IPS DF 19.7 (cell line): ENCODE measurements at regions not wholly inside any gene's neighbourhood (a gene's known extent, or its start where the extent isn't known, plus 50 kb on each side); places are given as distances from the start of the nearest gene placed in this dataset.
"Not testable (repeated sequence)": the region's sequence is repeated elsewhere in the genome, so short reads cannot be mapped to it uniquely, and the experiment has no call there.

ENCODE experiments used
- DNase-seq: peaks from one replicate; pipeline ENCODE4 v3.0.0-alpha.2; 2013; ENCODE audit warnings: low read depth, low spot score

GRCh38 chr6:6943421-6943820 lies 164.3 kb upstream of the RREB1 start:
- DNase-seq = no peak

- no peak for DNase-seq
These were observed 161.3 kb upstream of the RREB1 start for GRCh38 chr6:6946206-6947155.

GRCh38 chr6:6950373-6951145 lies 157.2 kb upstream of the RREB1 start:
- no peak for DNase-seq

DNA sequence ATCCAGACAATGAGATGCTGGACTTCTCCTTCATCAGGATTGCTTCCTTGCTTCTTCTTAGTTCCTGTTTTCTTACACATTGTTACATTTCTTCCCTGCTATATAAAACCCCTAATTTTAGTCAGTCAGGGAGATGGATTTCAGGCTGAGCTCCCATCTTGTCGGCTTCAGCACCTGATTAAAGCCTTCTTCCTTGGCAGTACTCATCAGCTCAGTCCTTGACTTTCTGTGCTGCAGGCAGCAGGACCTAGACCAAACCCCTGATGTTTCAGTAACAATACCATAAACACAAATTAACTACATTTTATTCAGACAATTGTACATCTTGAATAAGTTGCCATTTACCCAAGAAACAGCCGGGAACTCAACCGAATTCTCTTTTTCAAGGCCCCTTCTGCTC lies 156.4 kb upstream of the RREB1 start:
- DNase-seq = no peak

GRCh38 chr6:6952484-6952883 lies 155.3 kb upstream of the RREB1 start:
- DNase-seq = no peak

DNA sequence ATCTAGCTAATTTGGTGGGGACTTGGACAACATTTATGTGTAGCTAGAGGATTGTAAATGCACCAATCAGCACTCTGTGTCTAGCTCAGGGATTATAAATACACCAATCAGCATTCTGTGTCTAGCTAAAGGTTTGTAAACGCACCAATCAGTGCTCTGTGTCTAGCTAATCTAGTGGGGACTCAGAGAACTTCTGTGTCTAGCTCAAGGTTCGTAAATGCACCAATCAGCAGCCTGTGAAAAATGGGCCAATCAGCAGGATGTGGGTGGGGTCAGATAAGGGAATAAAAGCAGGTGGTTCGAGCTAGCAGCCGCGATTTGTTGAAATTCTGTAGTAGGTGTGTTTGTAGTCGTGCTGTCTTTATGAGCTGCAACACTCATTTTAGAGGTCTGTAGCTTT lies 154.8 kb upstream of the RREB1 start:
- not testable (repeated sequence) for DNase-seq

DNA sequence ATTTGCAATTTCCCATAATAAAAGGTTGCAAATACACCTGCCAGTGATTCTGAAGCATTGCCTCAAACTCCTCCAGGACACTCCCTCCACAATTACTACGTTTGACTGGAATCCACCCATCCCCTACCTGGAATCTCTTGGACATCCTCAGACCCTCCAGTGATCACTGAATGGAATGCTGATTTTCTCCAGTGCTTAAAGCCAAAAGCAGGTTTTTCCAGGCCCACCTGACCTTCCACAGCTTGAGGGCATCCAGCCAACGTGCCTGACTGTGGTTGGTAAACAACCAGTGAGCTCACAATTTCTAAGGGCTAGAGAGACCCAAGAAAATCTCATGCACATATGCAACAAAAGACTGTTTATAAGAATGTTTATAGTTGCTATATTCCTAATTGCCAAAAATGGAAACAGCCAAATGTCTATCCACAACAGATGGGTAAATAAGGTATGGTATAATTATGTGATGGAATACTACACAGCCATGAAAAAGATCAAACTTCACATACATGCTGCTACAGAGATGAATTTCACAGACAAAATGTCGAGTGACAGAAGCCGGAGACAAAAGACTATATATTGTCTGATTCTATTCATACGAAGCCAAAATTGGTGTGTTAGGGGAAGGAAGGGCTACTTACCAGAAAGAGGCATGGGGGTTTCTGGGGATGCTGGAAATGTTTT lies 147.1 kb upstream of the RREB1 start:
- no peak for DNase-seq

DNA sequence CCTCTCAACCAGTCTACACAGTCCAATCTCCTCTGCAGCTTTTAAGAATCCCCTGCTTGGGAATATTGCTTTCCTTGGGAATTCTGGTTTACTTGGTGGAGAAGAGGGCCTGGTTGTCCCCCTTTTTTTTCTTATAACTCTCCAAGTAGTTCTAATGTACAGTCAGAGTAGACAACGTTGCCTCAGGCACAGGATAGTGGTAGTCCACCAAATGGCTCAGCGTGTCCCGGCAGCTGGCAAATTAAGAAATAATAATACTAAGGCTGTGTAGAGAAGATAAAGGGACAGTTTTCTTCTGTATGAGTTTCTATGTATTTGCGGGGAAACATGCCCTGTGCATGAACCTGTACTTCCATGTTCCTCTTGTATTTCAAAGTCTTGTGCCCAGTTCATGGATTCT lies 145.7 kb upstream of the RREB1 start:
- no peak for DNase-seq

GRCh38 chr6:6962699-6963098 lies 145.1 kb upstream of the RREB1 start:
- no peak for DNase-seq

GRCh38 chr6:6963390-6963789 lies 144.4 kb upstream of the RREB1 start:
- DNase-seq = not testable (repeated sequence)

- DNase-seq = no peak
These were observed 143.1 kb upstream of the RREB1 start for GRCh38 chr6:6964675-6965074.

DNA sequence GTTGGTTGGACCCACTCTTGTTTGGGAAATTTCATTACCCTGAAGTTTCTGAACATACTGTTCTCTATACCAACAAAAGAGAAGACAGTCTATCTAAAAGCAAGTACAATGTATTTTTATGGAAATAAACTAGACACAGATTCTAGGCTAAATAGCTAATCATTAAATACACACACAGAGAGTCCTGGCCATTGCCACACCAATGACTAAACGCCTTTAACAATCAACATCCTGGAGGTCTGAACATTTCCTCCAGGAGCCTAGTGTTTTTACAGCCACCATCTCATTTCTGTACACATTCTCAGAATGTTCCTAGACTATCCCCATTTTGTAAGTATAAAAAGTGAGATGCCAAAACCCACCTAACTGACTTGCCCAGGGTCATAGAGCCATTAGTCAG lies 141.6 kb upstream of the RREB1 start:
- no peak for DNase-seq

DNA sequence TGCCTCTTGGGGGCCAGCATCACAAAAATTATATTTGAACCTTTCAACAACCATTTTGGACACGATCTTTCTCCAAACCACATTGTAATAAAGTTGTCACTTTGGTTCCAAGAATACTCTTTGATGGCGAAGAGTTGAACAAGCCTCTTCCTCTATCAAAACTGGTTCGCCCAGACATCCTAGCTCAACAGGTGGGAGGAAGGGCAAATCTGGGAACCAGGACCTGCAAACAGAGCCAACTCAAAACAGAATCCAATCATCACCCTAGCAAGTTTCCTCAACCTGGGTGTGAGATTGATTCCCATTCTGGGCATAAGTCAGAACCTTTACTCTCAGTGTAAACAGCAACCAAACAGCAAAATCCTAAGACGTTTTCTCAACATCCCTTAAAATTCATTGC lies 141.2 kb upstream of the RREB1 start:
- no peak for DNase-seq

GRCh38 chr6:6968357-6968730 lies 139.4 kb upstream of the RREB1 start:
- DNase-seq = no peak

DNA sequence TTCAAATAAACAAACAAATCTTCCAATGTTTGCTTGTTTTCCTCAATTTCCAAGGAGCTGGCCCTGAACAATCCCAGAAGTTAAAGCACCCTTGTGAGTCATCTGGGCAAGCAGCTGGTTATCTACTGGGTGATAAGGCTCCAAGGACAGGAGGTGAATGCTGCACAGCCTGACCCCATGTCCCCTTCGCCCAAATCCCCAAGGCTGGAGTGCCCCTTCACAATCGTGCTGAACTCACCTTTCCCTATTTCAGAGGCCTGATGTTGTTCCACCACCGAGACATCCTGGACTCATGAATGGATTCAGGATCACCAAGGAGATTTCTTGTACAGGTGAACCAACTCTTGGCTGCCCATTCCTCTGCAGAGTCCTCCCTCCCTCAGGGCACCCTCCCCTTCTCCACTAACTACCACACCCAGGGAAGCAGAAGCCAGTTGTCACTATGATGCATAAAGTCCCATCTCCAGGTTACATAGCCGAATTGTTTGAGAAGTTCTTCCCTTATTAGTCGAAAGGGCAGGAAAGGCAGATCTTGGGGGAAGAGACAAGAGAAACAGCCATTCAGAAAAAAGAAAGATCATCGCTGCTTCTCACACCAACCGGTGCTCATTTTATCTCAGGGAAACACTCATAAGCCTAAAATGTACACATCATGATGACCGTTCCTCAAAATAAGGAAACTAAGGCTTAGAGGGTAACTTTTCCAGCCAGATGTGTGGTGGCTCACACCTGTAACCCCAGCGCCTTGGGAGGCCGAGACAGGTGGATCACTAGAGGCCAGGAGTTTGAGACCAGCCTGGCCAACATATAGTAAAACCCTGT lies 138.8 kb upstream of the RREB1 start:
- DNase-seq = no peak

DNA sequence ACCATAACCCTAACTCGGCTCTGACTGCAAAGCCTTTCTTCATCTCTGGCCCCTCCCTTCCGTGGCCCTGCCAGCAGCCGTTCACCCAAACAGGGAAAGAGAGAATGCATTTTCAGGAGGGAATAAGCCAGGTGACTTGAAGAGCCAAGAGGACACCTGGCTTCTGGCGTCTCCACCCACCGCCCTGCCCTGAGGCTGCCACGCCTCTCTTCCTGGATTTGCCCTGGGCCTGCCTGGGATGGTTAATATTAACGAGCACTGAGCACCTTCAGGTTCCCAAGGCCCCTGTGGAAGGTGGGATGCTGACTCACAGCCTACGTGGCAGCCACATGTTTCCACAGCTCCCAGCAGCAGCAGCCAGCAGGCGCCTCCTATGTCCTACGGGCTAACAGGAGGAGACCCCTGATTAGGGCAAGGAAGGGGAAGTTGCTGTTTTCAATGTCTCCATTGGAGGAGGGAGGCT lies 138.0 kb upstream of the RREB1 start:
- no peak for DNase-seq

GRCh38 chr6:6970851-6971250 lies 136.9 kb upstream of the RREB1 start:
- no peak for DNase-seq

- no peak for DNase-seq
These were observed 136.4 kb upstream of the RREB1 start for GRCh38 chr6:6971369-6971768.

DNA sequence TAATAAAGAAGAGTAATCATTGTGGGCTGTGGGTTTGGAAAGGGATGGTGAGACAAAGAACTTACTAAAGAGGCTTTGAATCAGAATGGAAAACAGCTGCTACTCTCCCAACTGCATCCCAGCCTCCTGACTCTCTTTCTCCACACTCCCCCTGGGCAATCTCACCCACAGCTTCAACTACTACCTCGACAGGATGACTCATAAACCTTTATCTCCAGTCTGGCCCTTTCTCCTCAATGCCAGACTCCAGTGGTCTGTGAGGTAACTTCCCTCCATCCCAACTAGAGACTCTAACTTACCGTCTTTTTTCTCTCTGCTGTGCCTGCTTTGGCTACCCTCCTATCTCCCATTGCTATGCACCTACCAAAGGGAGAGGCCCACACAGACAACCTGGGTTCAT lies 135.3 kb upstream of the RREB1 start:
- no peak for DNase-seq

- no peak for DNase-seq
These were observed 134.0 kb upstream of the RREB1 start for GRCh38 chr6:6973721-6974120.

DNA sequence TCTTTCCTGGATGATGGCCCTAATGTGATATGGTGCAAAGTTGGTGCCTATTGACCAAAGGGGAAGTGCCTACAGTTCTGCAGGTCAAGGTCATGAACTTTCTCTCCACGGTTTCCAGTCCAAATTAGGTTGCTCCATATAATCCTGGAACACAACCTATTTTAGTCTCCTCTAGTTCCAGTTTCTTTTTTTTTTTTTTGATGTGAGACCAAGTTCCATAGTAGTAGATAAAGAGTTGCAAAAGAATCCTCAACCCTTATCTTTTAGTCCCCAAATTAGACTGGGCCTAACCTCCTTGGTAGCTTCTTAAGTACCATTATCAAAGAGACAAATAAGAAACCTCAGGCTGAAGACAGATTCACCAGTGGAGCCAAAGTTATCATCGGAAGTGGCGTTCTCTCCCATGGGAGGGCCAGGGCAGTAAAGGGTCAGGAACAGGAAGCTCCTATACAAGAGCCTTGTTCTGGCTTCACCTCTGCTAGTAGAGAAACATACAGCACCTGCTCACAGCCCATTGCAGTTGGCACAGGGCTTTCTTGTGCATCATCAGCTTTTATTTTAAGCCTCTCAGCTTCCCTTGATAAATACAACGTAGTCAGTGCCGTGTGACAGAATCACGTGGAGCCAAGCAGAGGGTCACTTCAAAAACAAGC lies 132.2 kb upstream of the RREB1 start:
- no peak for DNase-seq
